Pons (tissue), 1 donor: ENCODE measurements at regions not wholly inside any gene's neighbourhood (a gene's known extent, or its start where the extent isn't known, plus 50 kb on each side); places are given as distances from the start of the nearest gene placed in this dataset.
"Not testable (repeated sequence)": the region's sequence is repeated elsewhere in the genome, so short reads cannot be mapped to it uniquely, and the experiment has no call there.

Experiments
- DNase-seq: peaks from one replicate; pipeline ENCODE4 v3.0.0-alpha.2; 2016; ENCODE audit warnings: low spot score

DNA sequence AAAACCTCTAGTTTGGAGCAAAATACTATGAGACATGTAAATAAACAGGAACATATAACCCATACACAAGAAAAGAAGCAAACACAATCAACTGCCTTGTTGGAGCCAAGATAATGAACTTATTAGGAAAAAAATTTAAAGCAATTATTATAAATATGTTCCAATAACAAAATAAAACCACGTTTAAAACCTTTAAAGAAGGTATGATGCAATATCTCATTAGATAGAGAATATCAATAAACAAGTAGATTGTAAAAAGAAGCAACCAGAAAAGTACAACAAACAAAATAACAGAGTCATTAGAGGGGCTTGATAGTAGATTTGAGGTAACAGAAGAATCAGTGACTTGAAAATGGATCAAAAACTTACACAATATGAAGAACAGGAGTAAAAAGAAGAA lies 327.0 kb upstream of the PCDH9 start:
- DNase-seq = no peak

DNA sequence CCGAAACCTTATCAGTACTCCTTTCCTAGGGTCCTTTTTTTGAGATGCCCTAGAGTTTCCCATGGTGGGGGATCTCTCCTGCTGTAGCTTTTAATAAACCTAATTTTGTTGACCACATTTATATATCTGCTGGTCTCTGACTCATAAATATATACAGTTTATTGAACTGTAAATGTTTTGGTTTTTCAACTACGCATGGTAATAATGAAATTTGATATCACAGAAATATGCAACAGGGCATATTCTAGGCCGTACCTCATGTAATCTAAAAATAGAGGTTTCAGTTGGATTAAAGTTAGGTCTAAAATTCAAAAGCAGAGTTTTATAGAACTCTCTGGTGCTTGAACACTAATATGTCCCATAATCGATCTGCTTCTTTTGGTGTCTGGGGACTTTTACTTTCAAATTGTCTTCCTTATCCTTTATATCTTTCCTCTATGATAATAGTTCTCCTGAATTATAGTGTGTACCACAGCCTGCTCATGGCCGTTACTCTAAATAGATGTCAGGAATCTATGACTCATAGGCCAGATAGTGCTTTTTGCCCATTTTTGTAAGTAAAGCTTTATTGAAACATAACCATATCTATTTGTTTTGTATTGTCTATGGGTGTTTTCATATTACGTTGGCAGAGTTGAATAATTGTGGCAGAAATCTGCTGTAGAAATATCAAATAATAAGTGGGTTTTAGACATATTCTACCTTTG lies 324.8 kb upstream of the PCDH9 start:
- DNase-seq = no peak

DNA sequence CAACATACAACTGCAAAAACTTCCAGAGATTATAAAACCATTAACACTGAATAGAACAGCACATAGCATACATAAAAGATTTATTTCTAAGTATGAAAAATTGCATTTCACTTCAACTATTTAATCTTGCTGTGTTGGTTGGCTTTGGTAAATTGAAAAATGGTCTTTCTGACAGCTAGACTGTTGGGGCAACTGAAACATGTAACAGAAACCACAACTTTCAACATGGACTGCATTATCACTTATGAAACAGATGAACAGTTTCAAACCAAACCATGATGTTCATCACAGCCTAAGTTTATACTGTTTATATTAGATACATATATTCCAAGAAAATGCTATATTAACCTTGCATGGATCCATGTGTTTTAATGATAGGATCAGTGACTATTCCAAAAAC lies 324.1 kb upstream of the PCDH9 start:
- no peak for DNase-seq

DNA sequence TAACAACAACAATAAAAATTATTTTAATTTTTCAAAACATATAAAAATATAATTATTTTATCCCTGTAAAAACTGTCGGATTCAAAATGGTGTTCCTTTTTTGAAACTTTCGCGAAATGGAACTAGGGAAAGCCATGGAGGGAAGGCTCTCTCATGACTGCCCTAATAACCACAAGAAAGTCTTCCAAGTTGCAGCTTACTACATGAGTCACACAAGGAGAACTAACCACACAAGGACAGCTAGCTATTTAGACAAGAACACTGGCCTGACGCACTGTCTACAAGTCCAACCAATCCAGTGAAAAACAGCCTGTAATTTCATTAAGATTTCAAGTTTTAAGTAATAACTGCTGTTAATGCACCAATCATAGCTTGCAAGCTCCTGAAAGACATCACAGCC lies 319.2 kb upstream of the PCDH9 start:
- DNase-seq = no peak

DNA sequence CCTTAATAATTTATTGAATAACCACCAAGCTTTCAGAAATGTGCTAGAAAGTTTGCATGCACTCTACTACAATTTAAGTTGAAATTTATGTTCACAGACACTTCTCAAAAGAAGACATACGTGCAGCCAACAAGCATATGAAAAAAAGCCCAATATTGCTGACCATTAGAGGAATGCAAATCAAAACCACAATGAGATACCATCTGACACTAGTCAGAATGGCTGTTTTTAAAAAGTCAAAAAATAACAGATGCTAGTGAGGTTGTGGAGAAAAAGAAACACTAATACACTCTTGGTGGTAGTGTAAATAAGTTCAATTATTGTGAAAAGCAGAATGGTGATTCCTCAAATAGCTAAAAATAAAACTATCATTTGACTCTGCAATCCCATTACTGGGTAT lies 308.8 kb upstream of the PCDH9 start:
- DNase-seq = no peak

DNA sequence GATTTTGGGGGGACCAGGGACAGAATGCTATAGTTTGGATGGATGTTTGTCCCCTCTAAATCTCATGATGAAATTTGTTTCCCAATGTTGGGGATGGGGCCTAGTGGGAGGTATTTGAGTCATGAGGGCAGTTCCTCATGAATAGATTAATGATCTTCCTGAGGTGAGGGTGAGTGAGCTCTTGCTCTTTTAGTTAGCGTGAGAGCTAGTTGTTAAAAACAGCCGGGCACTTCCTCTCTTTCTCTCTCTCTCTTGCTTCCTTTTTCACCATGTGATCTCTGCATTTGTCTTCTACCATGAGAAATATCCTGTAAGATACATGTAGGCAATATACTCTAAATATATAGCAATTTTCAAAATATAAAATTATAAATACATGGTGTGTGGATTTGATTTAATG lies 290.8 kb upstream of the PCDH9 start:
- no peak for DNase-seq

DNA sequence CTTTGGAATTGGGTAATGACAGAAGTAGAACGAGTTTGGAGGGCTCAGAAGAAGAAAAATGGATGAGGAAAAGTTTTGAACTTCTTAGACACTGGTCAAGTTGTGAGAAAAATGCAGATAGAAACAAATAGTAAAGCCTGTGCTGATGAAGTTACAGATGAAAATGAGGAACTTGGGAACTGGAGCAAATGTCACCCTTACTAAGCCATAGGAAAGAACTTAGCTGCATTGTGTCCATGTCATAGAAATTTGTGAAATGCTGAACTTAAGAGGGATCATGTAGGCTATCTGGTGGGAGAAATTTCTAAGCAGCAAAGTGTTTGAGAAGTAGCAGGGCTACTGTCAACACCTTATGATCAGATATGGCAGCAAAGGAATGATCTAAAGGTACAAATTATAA lies 289.2 kb upstream of the PCDH9 start:
- no peak for DNase-seq

DNA sequence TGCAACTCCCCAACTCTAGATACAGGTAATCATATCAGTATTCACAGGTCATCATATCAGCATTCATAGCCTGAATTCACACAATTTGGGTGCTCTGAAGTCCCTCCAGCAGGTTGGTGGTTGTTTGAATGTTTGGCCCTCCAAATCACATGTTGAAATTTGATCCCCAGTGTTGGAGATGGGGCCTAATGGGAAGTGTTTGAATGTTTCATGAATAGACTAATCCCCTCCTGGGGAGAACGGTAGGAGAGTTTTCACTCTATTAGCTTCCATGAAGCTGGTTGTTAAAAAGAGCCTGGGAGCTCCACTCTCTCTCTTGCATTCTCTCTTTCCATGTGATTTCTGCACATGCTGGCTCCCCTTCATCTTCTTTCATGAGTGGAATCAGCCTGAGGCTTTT lies 288.6 kb upstream of the PCDH9 start:
- no peak for DNase-seq

DNA sequence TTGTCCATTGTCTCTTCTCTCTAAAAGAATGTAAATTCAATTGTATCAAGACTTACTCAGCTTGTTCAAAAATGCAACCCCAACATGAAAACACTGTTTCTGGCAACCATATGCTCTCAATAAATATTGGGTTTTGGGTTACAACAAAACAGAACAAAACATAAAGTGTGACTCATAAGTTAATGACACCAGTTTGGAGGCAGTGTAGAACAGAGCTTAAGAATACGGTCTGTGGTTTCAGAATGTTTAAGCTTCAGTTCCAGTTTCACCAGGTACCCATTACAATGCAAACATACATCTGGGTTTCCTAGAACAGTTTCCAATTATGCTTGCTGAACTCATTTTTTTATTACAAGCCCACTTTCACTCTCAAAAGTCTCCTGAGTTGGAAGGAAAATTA lies 285.8 kb upstream of the PCDH9 start:
- DNase-seq = no peak

DNA sequence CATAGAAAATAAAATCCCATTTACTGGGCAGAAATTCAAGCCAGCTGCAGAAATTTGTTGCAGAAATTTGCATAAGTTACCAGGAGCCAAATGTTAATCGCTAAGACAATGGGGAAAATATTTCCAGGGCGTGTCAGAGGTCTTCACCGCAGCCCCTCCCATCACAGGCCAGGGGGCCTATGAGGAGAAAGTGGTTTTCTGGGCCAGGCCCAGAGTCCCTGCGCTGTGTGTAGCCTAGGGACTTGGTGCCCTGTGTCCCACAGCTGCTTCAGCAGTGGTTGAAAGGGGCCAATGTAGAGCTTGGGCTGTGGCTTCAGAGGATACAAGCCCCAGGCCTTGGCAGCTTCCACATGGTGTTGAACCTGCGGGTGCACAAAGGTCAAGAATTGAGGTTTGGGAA lies 278.9 kb upstream of the PCDH9 start:
- no peak for DNase-seq

DNA sequence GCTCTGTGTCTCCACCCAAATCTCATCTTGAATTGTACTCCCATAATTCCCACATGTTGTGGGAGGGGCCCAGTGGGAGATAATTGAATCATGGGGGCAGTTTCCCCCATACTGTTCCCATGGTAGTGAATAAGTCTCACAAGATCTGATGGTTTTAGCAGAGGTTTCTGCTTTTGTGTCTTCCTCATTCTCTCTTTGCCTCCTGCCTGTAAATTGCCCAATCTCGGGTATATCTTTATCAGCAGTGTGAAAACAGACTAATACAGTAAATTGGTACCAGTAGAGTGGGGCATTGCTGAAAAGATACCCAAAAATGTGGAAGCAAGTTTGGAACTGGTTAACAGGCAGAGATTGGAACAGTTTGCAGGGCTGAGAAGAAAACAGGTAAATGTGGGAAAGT lies 278.1 kb upstream of the PCDH9 start:
- not testable (repeated sequence) for DNase-seq

DNA sequence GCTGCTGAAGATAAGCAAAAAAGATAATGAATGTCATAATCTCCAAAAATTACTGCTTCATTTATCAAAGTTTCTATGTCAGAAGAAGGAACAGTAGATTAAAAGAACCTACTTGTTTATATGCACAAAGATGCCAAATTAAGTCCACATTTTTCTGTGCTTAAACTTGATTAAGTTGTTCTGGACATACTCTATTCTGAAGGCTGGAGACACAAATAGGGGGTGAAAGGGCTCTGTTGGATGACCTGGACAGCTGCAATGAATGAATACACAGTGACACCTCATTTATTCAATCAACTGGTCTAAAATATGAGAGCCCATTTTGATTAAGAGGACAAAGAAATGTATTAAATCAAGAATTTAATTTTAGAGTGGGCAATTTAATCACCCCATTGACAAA lies 276.3 kb upstream of the PCDH9 start:
- DNase-seq = no peak

DNA sequence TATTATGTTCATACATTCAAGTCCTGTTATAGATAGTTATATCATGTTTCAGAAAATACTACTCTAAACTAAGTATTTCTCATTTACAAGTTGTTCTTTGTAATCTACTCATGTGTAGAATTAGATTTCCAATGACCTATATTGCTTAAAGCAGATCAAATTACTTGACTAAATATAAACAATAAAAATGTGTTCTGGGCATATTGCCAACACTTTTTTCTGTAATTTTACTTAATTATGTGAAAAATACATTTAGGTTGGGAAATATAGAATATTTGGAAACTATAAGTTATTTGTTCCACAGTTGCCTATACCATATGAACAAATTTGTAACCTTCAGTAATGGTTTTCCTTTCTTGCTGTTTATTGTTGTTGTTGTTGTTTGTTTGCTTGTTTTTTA lies 275.2 kb upstream of the PCDH9 start:
- no peak for DNase-seq

DNA sequence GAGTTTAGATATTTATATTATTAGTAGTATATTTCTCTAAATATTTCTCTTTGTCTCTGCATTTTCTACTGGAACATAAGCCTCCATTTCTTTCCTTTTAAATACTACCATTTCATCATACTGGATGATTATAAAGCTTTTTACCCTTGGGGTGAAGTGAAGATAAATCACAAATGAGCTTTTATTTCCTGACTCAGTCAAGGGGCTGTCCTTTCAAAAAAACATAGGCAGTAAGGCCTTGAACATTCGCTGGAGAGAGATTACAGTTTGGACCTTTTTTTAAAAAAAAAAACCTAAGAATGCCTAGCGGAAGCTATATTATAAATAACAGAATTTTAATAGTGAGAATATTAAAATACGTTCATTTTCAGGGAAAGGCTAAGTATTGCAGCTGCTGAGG lies 268.8 kb upstream of the PCDH9 start:
- DNase-seq = no peak

DNA sequence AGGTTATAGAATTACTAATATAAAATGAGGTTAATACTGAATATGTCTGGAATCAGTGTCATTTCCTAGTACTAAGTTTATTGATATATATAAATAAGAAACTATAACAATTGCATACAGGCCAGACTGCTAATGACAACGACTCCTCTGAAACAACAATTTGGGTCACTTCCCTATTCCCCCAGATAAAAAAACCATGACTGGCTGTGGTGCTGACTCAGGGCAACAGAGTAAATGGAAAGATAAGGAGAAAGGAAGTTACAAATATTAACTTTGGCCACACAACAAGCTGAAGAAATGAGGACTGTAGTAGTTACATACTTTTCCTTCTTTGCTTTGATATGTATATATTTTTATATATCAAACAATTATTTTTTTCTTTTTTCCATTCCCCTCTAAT lies 263.7 kb upstream of the PCDH9 start:
- no peak for DNase-seq

DNA sequence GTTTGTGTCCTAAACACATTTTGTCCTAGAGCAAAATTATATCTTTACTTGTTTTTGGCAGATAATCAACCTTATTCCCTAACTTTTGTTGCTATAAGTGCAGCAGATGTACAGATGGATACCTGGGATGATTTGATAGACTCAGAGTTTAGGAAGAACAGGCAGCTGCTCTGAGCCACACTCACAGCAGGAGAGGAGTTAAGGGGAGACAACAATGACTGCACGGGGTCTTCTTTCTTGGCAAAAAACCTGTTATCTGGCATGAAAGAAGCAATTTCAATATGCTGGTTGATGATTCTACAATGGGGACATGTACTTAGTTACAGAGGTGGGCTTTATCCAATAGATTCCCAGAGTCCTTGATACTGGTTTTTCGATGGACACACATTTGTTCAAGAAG lies 258.9 kb upstream of the PCDH9 start:
- no peak for DNase-seq

DNA sequence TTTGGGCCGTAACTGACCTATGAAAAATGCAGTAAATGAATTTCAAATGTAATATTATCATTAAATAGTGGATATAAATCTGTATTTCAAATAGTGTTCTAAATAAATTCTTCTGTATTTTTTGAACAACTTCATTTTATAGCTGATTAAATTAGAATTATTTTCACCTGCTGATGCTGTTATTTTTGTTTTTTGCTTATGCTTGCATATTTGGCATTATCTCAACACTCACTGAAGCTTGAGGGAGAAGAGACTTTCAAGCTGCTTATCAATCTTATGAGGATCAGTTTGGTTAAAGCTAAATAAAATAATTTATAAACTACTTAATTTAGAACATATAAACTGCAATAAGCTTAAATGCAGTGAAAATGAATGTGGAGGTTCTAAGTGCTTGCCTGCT lies 251.3 kb upstream of the PCDH9 start:
- DNase-seq = no peak

DNA sequence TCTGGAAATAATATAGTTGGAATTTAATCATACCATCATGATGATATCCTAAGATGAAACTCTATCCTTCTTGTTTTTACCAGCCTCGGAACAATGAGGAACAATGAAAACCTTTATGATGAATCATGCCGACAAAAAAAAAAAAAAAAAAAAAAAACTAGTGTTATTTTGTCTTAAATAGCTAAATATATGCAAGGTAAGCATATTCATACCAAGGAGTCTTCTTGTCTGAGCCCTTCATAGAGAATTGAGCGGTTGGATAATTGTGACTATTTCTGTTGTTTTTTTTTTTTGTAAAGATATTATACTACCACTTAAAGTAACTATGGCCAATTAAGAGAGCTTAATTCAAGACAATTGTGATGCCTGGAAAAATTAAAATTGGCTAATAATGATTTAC lies 244.0 kb upstream of the PCDH9 start:
- DNase-seq = no peak

DNA sequence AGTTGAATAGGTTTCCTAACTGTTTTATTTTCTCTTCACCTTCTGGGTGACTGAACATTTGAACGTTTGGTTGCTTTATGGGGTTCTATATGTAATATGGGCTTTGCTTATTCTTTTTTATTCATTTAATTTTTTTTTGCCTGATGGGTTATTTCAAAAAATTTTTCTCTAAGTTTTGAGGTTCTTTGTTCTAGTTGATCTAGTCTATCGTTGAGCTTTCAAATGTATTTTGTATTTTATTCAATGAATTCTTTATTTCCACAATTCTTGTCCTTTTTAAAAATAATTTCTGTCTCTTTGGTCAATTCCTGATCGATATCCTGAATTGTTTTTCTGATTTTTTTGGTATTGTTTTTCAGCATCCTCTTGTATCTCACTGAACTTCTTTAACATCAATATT lies 239.5 kb upstream of the PCDH9 start:
- no peak for DNase-seq

DNA sequence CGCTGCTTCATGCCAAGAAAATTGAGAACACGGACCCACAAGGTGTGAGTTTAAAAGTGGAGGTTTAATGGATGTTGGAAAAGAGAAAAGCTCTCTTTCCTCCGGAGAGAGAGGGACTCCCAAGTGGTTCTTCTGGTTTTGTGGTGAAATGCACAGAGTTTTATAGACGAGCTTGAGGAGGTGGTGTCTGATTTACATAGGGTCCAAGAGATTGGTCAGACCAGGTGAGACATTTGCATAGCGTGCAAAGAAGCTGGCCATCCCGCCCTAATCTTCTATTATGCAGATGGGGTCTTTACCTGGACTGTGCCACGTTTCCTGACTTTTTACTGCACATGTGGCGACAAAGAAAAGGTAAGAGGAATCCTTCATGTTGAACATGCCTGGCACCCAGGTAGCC lies 236.4 kb upstream of the PCDH9 start:
- DNase-seq = no peak

DNA sequence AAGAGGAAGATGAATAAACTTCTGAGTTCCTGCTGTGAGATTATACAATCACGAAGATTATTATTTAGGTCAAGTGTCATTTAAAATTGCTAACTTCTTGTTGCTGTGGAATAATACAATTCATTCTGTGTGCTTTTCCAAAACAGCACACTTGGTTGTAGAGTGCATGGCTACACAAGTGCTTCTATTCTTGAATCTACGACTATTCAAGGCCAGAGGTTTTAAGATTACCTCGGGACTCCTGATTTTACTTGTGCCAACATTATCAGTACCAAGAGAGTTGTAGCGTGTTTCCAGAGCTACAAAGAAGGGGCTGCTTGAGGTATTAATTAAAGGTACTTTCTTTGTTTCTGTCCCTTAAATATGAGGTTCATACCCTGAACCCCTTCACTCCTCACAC lies 234.0 kb upstream of the PCDH9 start:
- DNase-seq = no peak

DNA sequence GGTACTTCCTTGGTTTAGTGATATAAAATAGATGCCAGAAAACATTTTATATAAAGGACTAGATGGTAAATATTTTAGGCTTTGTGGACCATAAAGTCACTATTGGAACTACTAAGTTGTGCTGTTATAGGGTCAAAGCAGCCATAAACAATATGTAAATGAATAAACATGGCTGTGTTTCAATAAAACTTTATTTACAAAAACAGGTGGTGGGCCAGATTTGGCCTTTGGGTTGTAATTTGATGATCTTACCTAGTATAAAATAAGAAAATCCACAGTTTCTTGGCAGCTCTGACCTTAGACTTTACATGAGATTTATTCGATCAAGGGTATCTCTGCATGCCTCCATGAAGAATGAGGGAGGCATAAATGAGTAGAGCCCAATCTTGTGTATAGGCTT lies 232.0 kb upstream of the PCDH9 start:
- DNase-seq = no peak

DNA sequence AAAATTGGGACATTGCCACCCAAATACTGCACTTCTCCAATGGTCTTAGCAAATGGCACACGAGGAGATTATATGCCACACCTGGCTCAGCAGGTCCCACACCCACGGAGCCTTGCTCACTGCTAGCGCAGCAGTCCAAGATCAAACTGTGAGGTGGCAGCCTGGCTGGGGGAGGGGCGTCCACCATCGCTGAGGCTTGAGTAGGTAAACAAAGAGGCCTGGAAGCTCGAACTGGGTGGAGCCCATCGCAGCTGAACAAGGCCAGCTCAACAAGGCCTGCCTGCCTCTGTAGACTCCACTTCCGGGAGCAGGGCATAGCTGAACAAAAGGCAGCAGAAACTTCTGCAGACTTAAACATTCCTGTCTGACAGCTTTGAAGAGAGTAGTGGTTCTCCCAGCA lies 222.4 kb upstream of the PCDH9 start:
- not testable (repeated sequence) for DNase-seq

DNA sequence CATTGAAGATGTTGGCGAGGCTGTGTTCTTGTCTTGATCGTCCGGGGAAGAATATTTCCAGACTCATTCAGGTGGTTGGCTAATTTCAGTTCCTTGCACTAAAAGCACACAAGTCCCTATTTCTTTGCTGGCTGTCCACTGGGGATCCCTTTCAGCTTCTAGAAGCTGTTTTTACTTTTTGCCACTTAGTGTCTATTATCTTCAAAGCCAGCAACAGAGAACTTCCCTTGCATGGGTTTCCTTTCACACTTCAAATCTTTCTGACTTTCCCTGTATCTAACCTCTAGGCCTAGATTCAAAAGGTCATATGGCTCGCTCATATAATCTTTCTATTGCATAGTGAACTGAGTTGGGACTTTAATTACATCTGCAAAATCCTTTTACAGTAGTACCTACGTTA lies 215.3 kb upstream of the PCDH9 start:
- no peak for DNase-seq

DNA sequence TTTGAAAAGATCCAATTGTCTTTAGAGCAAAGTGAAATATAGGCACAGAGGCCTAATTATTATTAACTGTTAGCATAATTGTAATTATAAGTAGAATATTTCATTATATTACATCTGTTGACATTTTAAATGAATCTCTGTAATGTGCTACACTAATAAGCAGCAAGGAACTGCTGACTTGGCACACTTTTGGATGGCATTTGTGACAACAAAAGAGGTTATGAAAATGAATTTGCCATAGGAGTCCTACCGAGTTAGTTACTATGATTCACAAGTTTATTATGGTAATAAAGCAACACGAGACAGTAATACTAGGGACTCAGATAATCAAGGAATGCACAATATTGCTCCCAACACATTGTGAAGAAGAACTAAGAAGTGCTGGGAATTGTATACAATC lies 213.8 kb upstream of the PCDH9 start:
- DNase-seq = no peak
